Panc1 (cell line): ENCODE measurements at regions not wholly inside any gene's neighbourhood (a gene's known extent, or its start where the extent isn't known, plus 50 kb on each side); places are given as distances from the start of the nearest gene placed in this dataset.

Experiments used
- POLR2AphosphoS5 ChIP-seq: IDR thresholded peaks from 2 replicates; pipeline ENCODE4 v1.6.1; 2012; ENCODE audit warnings: mild to moderate bottlenecking, low read depth, low read length, moderate library complexity
- SIN3A ChIP-seq: IDR thresholded peaks from 2 replicates; pipeline ENCODE4 v1.6.1; 2012; ENCODE audit warnings: low read depth, mild to moderate bottlenecking, low read length, moderate library complexity, borderline replicate concordance; ENCODE audit not compliant: insufficient read depth
- TCF7L2 ChIP-seq: IDR thresholded peaks from 2 replicates; pipeline ENCODE4 v1.6.1; 2011; ENCODE audit warnings: mild to moderate bottlenecking, low read depth, low read length, inconsistent platforms
- TF ChIP-seq, protein P1 (sequence below): fragments of 450-650 bp; IDR thresholded peaks from 2 replicates; pipeline ENCODE4 v1.5.1; 2017; ENCODE audit warnings: mild to moderate bottlenecking

GRCh38 chr1:57655161-57655560 lies 231.3 kb upstream of the DAB1 start:
- TF ChIP-seq, protein P1, sequence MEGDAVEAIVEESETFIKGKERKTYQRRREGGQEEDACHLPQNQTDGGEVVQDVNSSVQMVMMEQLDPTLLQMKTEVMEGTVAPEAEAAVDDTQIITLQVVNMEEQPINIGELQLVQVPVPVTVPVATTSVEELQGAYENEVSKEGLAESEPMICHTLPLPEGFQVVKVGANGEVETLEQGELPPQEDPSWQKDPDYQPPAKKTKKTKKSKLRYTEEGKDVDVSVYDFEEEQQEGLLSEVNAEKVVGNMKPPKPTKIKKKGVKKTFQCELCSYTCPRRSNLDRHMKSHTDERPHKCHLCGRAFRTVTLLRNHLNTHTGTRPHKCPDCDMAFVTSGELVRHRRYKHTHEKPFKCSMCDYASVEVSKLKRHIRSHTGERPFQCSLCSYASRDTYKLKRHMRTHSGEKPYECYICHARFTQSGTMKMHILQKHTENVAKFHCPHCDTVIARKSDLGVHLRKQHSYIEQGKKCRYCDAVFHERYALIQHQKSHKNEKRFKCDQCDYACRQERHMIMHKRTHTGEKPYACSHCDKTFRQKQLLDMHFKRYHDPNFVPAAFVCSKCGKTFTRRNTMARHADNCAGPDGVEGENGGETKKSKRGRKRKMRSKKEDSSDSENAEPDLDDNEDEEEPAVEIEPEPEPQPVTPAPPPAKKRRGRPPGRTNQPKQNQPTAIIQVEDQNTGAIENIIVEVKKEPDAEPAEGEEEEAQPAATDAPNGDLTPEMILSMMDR: no peak
- TF ChIP-seq POLR2AphosphoS5 (no peak), TCF7L2 (no peak), SIN3A (no peak)
